ENCODE measurements at regions not wholly inside any gene's neighbourhood (a gene's known extent, or its start where the extent isn't known, plus 50 kb on each side); places are given as distances from the start of the nearest gene placed in this dataset.

GRCh38 chr10:32175629-32176028 lies 119.4 kb upstream of the KIF5B start:
- no peak for TF ChIP-seq EZH2 (IDR thresholded peaks at IDR 0.05)
- no peak for TF ChIP-seq POLR2AphosphoS5 (IDR thresholded peaks at IDR 0.05; ENCODE audit: borderline replicate concordance, low read depth, low read length)
- no peak for TF ChIP-seq FOXP2 (optimal IDR thresholded peaks at IDR 0.05; ENCODE audit: control extremely low read depth, extremely low read length, insufficient read depth)
